Upper lobe of left lung (tissue), 4 donors: ENCODE measurements at regions not wholly inside any gene's neighbourhood (a gene's known extent, or its start where the extent isn't known, plus 50 kb on each side); places are given as distances from the start of the nearest gene placed in this dataset.

Experiments
- POLR2A ChIP-seq, 4 donors: fragments of 450-650 bp; IDR thresholded peaks; one replicate each; pipeline ENCODE4 v1.5.1; 2016 to 2017; ENCODE audit warnings: antibody characterized with exemption in 4 of 4, mild to moderate bottlenecking in 2 of 4
- POLR2AphosphoS5 ChIP-seq, 2 donors: sonication (generic); formaldehyde crosslinking; IDR thresholded peaks; one replicate each; pipeline ENCODE4 v1.5.1; 2017; ENCODE audit warnings: antibody characterized with exemption in 2 of 2
- TF ChIP-seq, protein P1 (sequence below), 6 experiments: fragments of 450-650 bp in 4 of 6; fragments of 200-600 bp in 2 of 6; sonication (generic) in 2 of 6; IDR thresholded peaks; one replicate each; pipeline ENCODE4 v1.5.1; 2016 to 2019; ENCODE audit warnings: antibody characterized with exemption in 6 of 6

DNA sequence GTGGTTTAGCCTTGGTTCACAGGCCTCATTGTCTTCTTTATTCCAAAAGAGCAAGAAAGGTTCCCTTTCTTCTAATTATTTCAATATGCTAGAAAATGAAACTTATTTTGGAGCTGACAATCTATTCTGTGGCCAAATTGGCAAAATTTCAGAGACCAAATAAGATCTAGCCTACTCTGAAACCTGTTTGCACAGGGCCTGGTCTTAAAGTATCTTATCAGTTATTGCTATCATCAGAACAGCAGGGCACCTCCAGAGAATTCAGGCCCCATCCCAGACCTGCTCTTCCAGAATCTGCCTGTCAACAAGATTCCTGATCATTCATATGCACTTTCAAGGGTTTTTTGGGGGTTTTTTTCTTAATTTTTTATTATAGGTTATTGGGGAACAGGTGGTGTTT is 198.7 kb downstream of the ANAPC1 start:
- TF ChIP-seq, protein P1, sequence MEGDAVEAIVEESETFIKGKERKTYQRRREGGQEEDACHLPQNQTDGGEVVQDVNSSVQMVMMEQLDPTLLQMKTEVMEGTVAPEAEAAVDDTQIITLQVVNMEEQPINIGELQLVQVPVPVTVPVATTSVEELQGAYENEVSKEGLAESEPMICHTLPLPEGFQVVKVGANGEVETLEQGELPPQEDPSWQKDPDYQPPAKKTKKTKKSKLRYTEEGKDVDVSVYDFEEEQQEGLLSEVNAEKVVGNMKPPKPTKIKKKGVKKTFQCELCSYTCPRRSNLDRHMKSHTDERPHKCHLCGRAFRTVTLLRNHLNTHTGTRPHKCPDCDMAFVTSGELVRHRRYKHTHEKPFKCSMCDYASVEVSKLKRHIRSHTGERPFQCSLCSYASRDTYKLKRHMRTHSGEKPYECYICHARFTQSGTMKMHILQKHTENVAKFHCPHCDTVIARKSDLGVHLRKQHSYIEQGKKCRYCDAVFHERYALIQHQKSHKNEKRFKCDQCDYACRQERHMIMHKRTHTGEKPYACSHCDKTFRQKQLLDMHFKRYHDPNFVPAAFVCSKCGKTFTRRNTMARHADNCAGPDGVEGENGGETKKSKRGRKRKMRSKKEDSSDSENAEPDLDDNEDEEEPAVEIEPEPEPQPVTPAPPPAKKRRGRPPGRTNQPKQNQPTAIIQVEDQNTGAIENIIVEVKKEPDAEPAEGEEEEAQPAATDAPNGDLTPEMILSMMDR (IDR thresholded peaks at IDR 0.05) = no peak
- TF ChIP-seq POLR2AphosphoS5 (IDR thresholded peaks at IDR 0.05) (no peak), POLR2A (IDR thresholded peaks at IDR 0.05) (no peak)
